WERI-Rb-1 (cell line): ENCODE measurements at regions not wholly inside any gene's neighbourhood (a gene's known extent, or its start where the extent isn't known, plus 50 kb on each side); places are given as distances from the start of the nearest gene placed in this dataset.

ENCODE experiments used
- DNase-seq: peaks from one replicate; pipeline ENCODE4 v3.0.0-alpha.2; 2020
- H3K27ac ChIP-seq: fragments of 250-450 bp; sonication (Bioruptor Pico); 2 replicates; pipeline ENCODE4 v1.5.1; 2020; ENCODE audit warnings: mild to moderate bottlenecking, moderate library complexity
- H3K27me3 ChIP-seq: fragments of 250-450 bp; sonication (Bioruptor Pico); 2 replicates; pipeline ENCODE4 v1.5.1; 2021; ENCODE audit warnings: mild to moderate bottlenecking, low read depth, moderate library complexity; ENCODE audit not compliant: insufficient read depth, severe bottlenecking
- H3K36me3 ChIP-seq: fragments of 250-450 bp; sonication (Bioruptor Pico); 2 replicates; pipeline ENCODE4 v1.5.1; 2020; ENCODE audit warnings: mild to moderate bottlenecking, moderate library complexity
- H3K4me3 ChIP-seq: 2 replicates; pipeline ENCODE4 v1.5.1; 2011; ENCODE audit warnings: low read depth, mild to moderate bottlenecking, control low read depth, low read length
- H3K9me3 ChIP-seq: fragments of 250-450 bp; sonication (Bioruptor Pico); 2 replicates; pipeline ENCODE4 v1.5.1; 2021; ENCODE audit warnings: mild to moderate bottlenecking, moderate library complexity; ENCODE audit not compliant: severe bottlenecking
- CTCF ChIP-seq: IDR thresholded peaks from 2 replicates; pipeline ENCODE4 v1.5.1; 2011; ENCODE audit warnings: low read depth, mild to moderate bottlenecking, control low read depth, inconsistent platforms, low read length

- Histone ChIP-seq H3K4me3 (no peak overlapping the region), H3K36me3 (no peaks in the 10 kb centered on the region), H3K27ac (no peak overlapping the region), H3K9me3 (no peaks in the 10 kb centered on the region), H3K27me3 (no peaks in the 10 kb centered on the region)
- no peak for TF ChIP-seq CTCF
- DNase-seq: no peak
Measured at GRCh38 chr16:18072161-18072560, 264.4 kb downstream of the NPIPA8 start.

- no peak for DNase-seq
- H3K4me3 ChIP-seq: no peak overlapping the region
- H3K27me3 ChIP-seq: no peaks in the 10 kb centered on the region
- H3K27ac ChIP-seq: no peak overlapping the region
- H3K9me3 ChIP-seq: no peaks in the 10 kb centered on the region
- no peak for TF ChIP-seq CTCF
- no peaks in the 10 kb centered on the region for H3K36me3 ChIP-seq
Measured at GRCh38 chr16:18069683-18070082, 266.9 kb downstream of the NPIPA8 start.

GRCh38 chr16:18068477-18068876 lies 268.1 kb downstream of the NPIPA8 start:
- H3K27ac ChIP-seq: no peak overlapping the region
- no peaks in the 10 kb centered on the region for H3K36me3 ChIP-seq
- H3K27me3 ChIP-seq: no peaks in the 10 kb centered on the region
- no peak for TF ChIP-seq CTCF
- H3K9me3 ChIP-seq: no peaks in the 10 kb centered on the region
- no peak for DNase-seq
- no peak overlapping the region for H3K4me3 ChIP-seq

- Histone ChIP-seq H3K27me3 (no peaks in the 10 kb centered on the region), H3K4me3 (no peak overlapping the region), H3K36me3 (no peaks in the 10 kb centered on the region), H3K9me3 (no peaks in the 10 kb centered on the region), H3K27ac (no peak overlapping the region)
- TF ChIP-seq CTCF: no peak
- DNase-seq: no peak
Measured at GRCh38 chr16:18062713-18063112, 273.8 kb downstream of the NPIPA8 start.

- Histone ChIP-seq H3K9me3 (no peaks in the 10 kb centered on the region), H3K36me3 (no peaks in the 10 kb centered on the region), H3K27me3 (no peaks in the 10 kb centered on the region), H3K27ac (no peak overlapping the region), H3K4me3 (no peak overlapping the region)
- no peak for TF ChIP-seq CTCF
- no peak for DNase-seq
Measured at GRCh38 chr16:18060351-18060750, 276.2 kb downstream of the NPIPA8 start.

GRCh38 chr16:18059577-18059976 lies 277.0 kb downstream of the NPIPA8 start:
- H3K27me3 ChIP-seq: no peaks in the 10 kb centered on the region
- no peak for TF ChIP-seq CTCF
- DNase-seq: no peak
- H3K4me3 ChIP-seq: no peak overlapping the region
- no peak overlapping the region for H3K27ac ChIP-seq
- H3K36me3 ChIP-seq: no peaks in the 10 kb centered on the region
- H3K9me3 ChIP-seq: no peaks in the 10 kb centered on the region
